H9 (cell line): ENCODE measurements at regions not wholly inside any gene's neighbourhood (a gene's known extent, or its start where the extent isn't known, plus 50 kb on each side); places are given as distances from the start of the nearest gene placed in this dataset.

Source experiments
- DNase-seq: peaks from one replicate; pipeline ENCODE4 v3.0.0-alpha.2; 2017
- H2AFZ ChIP-seq: one replicate; pipeline ENCODE4 v1.6.1; 2013; ENCODE audit warnings: mild to moderate bottlenecking, low read length, control low read depth, moderate library complexity
- H2AK5ac ChIP-seq: 2 replicates; pipeline ENCODE4 v1.6.1; 2013; ENCODE audit warnings: low read length, control low read depth, mixed read lengths; ENCODE audit not compliant: insufficient read length
- H2BK120ac ChIP-seq: one replicate; pipeline ENCODE4 v1.6.1; 2013; ENCODE audit warnings: low read depth, mild to moderate bottlenecking, low read length, control low read depth, inconsistent platforms; ENCODE audit not compliant: poor library complexity, severe bottlenecking
- H2BK12ac ChIP-seq: 2 replicates; pipeline ENCODE4 v1.6.1; 2013; ENCODE audit warnings: low read length, control low read depth, mixed read lengths, low read depth; ENCODE audit not compliant: insufficient read length
- H2BK15ac ChIP-seq: 2 replicates; pipeline ENCODE4 v1.6.1; 2013; ENCODE audit warnings: low read depth, low read length, control low read depth
- H2BK20ac ChIP-seq: one replicate; pipeline ENCODE4 v1.6.1; 2013; ENCODE audit warnings: low read depth, mild to moderate bottlenecking, low read length, control low read depth, inconsistent platforms; ENCODE audit not compliant: poor library complexity, severe bottlenecking
- H2BK5ac ChIP-seq: 2 replicates; pipeline ENCODE4 v1.6.1; 2013; ENCODE audit warnings: low read length, control low read depth, mixed read lengths; ENCODE audit not compliant: insufficient read length
- H3K14ac ChIP-seq: 2 replicates; pipeline ENCODE4 v1.6.1; 2013; ENCODE audit warnings: low read length, control low read depth; ENCODE audit not compliant: insufficient read depth
- H3K18ac ChIP-seq: 2 replicates; pipeline ENCODE4 v1.6.1; 2013; ENCODE audit warnings: low read depth, mild to moderate bottlenecking, mixed read lengths, low read length, control low read depth; ENCODE audit not compliant: insufficient read length
- H3K23ac ChIP-seq: 2 replicates; pipeline ENCODE4 v1.6.1; 2013; ENCODE audit warnings: low read length, control low read depth, mixed read lengths, low read depth; ENCODE audit not compliant: insufficient read length
- H3K23me2 ChIP-seq: 2 replicates; pipeline ENCODE4 v1.6.1; 2013; ENCODE audit warnings: low read depth, mild to moderate bottlenecking, mixed read lengths, low read length, control low read depth; ENCODE audit not compliant: insufficient read length, poor library complexity, severe bottlenecking
- H3K27ac ChIP-seq: 2 replicates; pipeline ENCODE4 v1.5.1; 2013; ENCODE audit warnings: low read length, control low read depth, mixed read lengths, low read depth; ENCODE audit not compliant: insufficient read length
- H3K27me3 ChIP-seq: 2 replicates; pipeline ENCODE4 v1.6.1; 2013; ENCODE audit warnings: low read length, control low read depth, inconsistent platforms; ENCODE audit not compliant: insufficient read depth
- H3K4ac ChIP-seq: 2 replicates; pipeline ENCODE4 v1.6.1; 2013; ENCODE audit warnings: low read depth, mild to moderate bottlenecking, control low read depth, inconsistent platforms, low read length, moderate library complexity
- H3K4me1 ChIP-seq: 2 replicates; pipeline ENCODE4 v1.6.1; 2013; ENCODE audit warnings: low read length, control low read depth, inconsistent platforms; ENCODE audit not compliant: insufficient read depth
- H3K4me2 ChIP-seq: 2 replicates; pipeline ENCODE4 v1.6.1; 2013; ENCODE audit warnings: low read length, control low read depth, mixed read lengths; ENCODE audit not compliant: insufficient read length, insufficient read depth
- H3K56ac ChIP-seq: 2 replicates; pipeline ENCODE4 v1.6.1; 2013; ENCODE audit warnings: low read depth, mild to moderate bottlenecking, mixed read lengths, low read length, control low read depth; ENCODE audit not compliant: insufficient read length
- H3K79me1 ChIP-seq: 2 replicates; pipeline ENCODE4 v1.6.1; 2013; ENCODE audit warnings: low read depth, mild to moderate bottlenecking, moderate library complexity, low read length, control low read depth, inconsistent platforms; ENCODE audit not compliant: insufficient read depth, poor library complexity, severe bottlenecking
- H3K79me2 ChIP-seq: 2 replicates; pipeline ENCODE4 v1.6.1; 2013; ENCODE audit warnings: low read length, control low read depth, inconsistent platforms; ENCODE audit not compliant: insufficient read depth
- H3K9ac ChIP-seq: 2 replicates; pipeline ENCODE4 v1.6.1; 2013; ENCODE audit warnings: low read length, control low read depth, mixed read lengths; ENCODE audit not compliant: insufficient read length; ENCODE audit errors: extremely low read depth
- H3K9me3 ChIP-seq: one replicate; pipeline ENCODE4 v1.6.1; 2013; ENCODE audit warnings: low read depth, low read length, inconsistent platforms; ENCODE audit not compliant: control insufficient read depth
- H3T11ph ChIP-seq: one replicate; pipeline ENCODE4 v1.6.1; 2013; ENCODE audit warnings: mild to moderate bottlenecking, low read length, control low read depth, inconsistent platforms
- H4K20me1 ChIP-seq: one replicate; pipeline ENCODE4 v1.6.1; 2013; ENCODE audit not compliant: control insufficient read depth, insufficient read length, insufficient read depth
- H4K5ac ChIP-seq: 2 replicates; pipeline ENCODE4 v1.6.1; 2013; ENCODE audit warnings: low read depth, mild to moderate bottlenecking, mixed read lengths, low read length, control low read depth; ENCODE audit not compliant: insufficient read length
- H4K8ac ChIP-seq: replicated peaks from 2 replicates; pipeline ENCODE4 v1.6.1; 2013; ENCODE audit warnings: low read length, control low read depth, mixed read lengths, low read depth; ENCODE audit not compliant: insufficient read length
- H4K91ac ChIP-seq: 2 replicates; pipeline ENCODE4 v1.6.1; 2013; ENCODE audit warnings: low read depth, mild to moderate bottlenecking, moderate library complexity, mixed read lengths, low read length, control low read depth; ENCODE audit not compliant: insufficient read length
- H3K27ac Mint-ChIP-seq, 3 experiments: 2 replicates in 2 of 3; 3 replicates in 1 of 3; pipeline ENCODE4 v1.8.0; 2020 to 2021; ENCODE audit warnings: mixed read lengths in 3 of 3, mild to moderate bottlenecking in 1 of 3, moderate library complexity in 1 of 3
- H3K27me3 Mint-ChIP-seq: 2 replicates; pipeline ENCODE4 v1.8.0; 2021; ENCODE audit warnings: low read depth, mild to moderate bottlenecking, moderate library complexity, mixed read lengths
- H3K36me3 Mint-ChIP-seq, 3 experiments: 2 replicates in 2 of 3; 3 replicates in 1 of 3; pipeline ENCODE4 v1.8.0; 2020 to 2021; ENCODE audit warnings: low read depth in 3 of 3, mixed read lengths in 3 of 3; ENCODE audit not compliant: insufficient read depth in 1 of 3
- H3K4me1 Mint-ChIP-seq, 2 experiments: 2 replicates each; pipeline ENCODE4 v1.8.0; 2020; ENCODE audit warnings: mixed read lengths in 2 of 2
- H3K4me3 Mint-ChIP-seq, 2 experiments: 2 replicates in 1 of 2; 3 replicates in 1 of 2; pipeline ENCODE4 v1.8.0; 2020 to 2021; ENCODE audit warnings: mild to moderate bottlenecking in 2 of 2, mixed read lengths in 2 of 2, moderate library complexity in 1 of 2
- H3K9me3 Mint-ChIP-seq, 2 experiments: 2 replicates in 1 of 2; 3 replicates in 1 of 2; pipeline ENCODE4 v1.8.0; 2020; ENCODE audit warnings: mild to moderate bottlenecking in 2 of 2, mixed read lengths in 2 of 2, moderate library complexity in 1 of 2
- CTCF ChIP-seq: fragments of 200-600 bp; sonication (generic); conservative IDR thresholded peaks from 3 replicates; pipeline ENCODE4 v1.8.0; 2021; ENCODE audit warnings: antibody characterized with exemption, mild to moderate bottlenecking
- WGBS: extraction: QIAGEN DNeasy Blood & Tissue Kit; methylation state at CpG from one replicate; pipeline ENCODE4 v1.1.7; 2013; ENCODE audit warnings: missing lambda C conversion rate, low lambda C conversion rate, mixed read lengths; ENCODE audit not compliant: insufficient read length; ENCODE audit errors: extremely low coverage; 5-methylcytosine and 5-hydroxymethylcytosine counted together

DNA sequence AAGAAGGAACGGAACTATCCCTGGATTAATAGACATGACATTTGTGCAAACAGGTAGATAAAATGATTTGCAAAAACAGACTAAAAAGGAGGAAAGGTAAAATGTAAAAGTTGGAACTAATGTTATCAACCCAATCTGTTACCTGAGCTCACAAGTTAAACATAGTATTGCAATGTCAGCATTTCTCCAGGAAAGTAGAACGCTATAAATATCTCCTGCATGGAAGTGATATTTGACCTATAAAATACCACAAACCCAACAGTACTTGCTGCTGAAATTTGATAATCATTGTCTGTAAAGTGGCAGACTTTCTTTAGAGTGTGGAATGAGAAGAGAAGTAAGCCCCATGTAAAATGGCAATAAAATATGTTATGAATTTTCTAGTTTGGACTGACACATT, 1435.7 kb downstream of the LRFN5 start:
- Histone ChIP-seq H2AFZ (no peak overlapping the region), H3K18ac (no peak overlapping the region), H3K14ac (no peak overlapping the region), H3K27me3 (no peaks in the 10 kb centered on the region), H3K4me2 (no peak overlapping the region), H3K27ac (no peak overlapping the region), H2AK5ac (no peak overlapping the region), H3T11ph (no peak overlapping the region), H4K8ac (no peak overlapping the region), H3K4me1 (no peaks in the 10 kb centered on the region), H2BK5ac (no peak overlapping the region), H4K5ac (no peak overlapping the region), H3K9ac (no peak overlapping the region), H3K4ac (no peak overlapping the region), H4K91ac (no peak overlapping the region), H3K23ac (no peak overlapping the region), H3K56ac (no peak overlapping the region), H4K20me1 (no peaks in the 10 kb centered on the region), H2BK15ac (no peak overlapping the region), H3K23me2 (no peaks in the 10 kb centered on the region), H2BK12ac (no peak overlapping the region), H3K9me3 (no peaks in the 10 kb centered on the region), H3K79me1 (no peaks in the 10 kb centered on the region), H3K79me2 (no peaks in the 10 kb centered on the region), H2BK20ac (no peak overlapping the region), H2BK120ac (no peak overlapping the region)
- H3K4me3 Mint-ChIP-seq: no peak overlapping the region
- no peaks in the 10 kb centered on the region for H3K36me3 Mint-ChIP-seq
- no peak for DNase-seq
- H3K9me3 Mint-ChIP-seq: no peaks in the 10 kb centered on the region
- no CpG with 5 or more reads among the region's 2 CpGs for WGBS
- no peaks in the 10 kb centered on the region for H3K4me1 Mint-ChIP-seq
- H3K27ac Mint-ChIP-seq: no peak overlapping the region
- TF ChIP-seq CTCF: no peak
- H3K27me3 Mint-ChIP-seq: no peaks in the 10 kb centered on the region; the same call in 1 of the 2 replicates
